ENCODE measurements at regions not wholly inside any gene's neighbourhood (a gene's known extent, or its start where the extent isn't known, plus 50 kb on each side); places are given as distances from the start of the nearest gene placed in this dataset.

- H3F3A ChIP-seq (ENCODE audit: low read depth) = no peaks in the 10 kb centered on the region
These were observed 102.6 kb upstream of the ROPN1 start for GRCh38 chr3:124094496-124094895.

DNA sequence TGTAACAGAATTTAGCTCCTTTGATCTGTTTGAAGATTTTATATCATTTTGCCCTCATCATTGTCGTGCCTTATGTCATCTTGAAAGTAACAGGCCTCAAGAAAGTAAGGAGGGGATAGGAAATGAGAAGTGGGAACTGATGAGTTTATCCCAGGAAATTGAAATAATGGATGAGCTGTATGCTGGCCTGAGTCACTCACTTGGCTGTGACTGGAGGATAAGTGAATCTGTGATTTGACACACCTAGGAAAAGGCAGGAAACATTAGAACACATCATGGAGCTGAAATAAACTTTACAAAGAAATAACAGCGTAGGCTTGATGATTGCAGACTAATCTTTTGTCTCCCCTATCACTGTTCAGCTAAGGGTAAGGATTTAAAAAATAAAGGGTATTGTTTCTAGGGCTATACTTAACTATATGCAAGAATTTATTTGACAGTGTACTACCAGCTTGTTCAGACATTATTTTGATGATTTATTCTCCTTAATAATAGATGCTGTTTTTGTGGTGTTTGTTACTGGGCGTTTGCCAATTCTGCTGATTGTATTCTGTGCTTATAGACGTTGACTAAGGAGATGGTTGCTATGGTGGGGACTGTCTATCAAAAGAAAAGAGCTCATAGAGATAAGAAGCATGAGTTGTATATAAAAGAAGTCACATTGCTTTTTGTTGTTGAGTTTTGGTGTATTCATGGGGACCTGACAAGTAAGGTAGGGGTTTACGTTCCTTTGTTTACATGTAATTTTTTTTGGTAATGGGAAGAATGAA, 105.6 kb upstream of the ROPN1 start:
- Histone ChIP-seq H3K79me2 (ENCODE audit: insufficient read depth, low read length) (peaks cover 4% of the 10 kb centered on the region; the same call in 1 of the 2 replicates), H3F3A (ENCODE audit: low read depth) (no peaks in the 10 kb centered on the region), H3K4me3 (ENCODE audit: low read length, poor library complexity, severe bottlenecking) (no peak overlapping the region), H2AFZ (ENCODE audit: low read length) (no peak overlapping the region), H3K4me1 (ENCODE audit: insufficient read depth, low read length, poor library complexity, severe bottlenecking) (peaks cover 35% of the 10 kb centered on the region), H3K36me3 (ENCODE audit: insufficient read depth, low read length) (no peaks in the 10 kb centered on the region), H3K27me3 (ENCODE audit: insufficient read depth, low read length, poor library complexity, severe bottlenecking) (no peaks in the 10 kb centered on the region), H3K9ac (ENCODE audit: low read depth, low read length, poor library complexity, severe bottlenecking) (no peak overlapping the region), H3K9me2 (replicated peaks; ENCODE audit: low read depth, low read length) (no peaks in the 10 kb centered on the region), H3K9me3 (ENCODE audit: insufficient read depth, low read depth, low read length) (no peaks in the 10 kb centered on the region), H3K4me2 (ENCODE audit: low read depth, low read length, poor library complexity, severe bottlenecking) (no peak overlapping the region), H4K20me1 (ENCODE audit: insufficient read depth, low read length, poor library complexity, severe bottlenecking) (no peaks in the 10 kb centered on the region)
- TF ChIP-seq, protein P1, sequence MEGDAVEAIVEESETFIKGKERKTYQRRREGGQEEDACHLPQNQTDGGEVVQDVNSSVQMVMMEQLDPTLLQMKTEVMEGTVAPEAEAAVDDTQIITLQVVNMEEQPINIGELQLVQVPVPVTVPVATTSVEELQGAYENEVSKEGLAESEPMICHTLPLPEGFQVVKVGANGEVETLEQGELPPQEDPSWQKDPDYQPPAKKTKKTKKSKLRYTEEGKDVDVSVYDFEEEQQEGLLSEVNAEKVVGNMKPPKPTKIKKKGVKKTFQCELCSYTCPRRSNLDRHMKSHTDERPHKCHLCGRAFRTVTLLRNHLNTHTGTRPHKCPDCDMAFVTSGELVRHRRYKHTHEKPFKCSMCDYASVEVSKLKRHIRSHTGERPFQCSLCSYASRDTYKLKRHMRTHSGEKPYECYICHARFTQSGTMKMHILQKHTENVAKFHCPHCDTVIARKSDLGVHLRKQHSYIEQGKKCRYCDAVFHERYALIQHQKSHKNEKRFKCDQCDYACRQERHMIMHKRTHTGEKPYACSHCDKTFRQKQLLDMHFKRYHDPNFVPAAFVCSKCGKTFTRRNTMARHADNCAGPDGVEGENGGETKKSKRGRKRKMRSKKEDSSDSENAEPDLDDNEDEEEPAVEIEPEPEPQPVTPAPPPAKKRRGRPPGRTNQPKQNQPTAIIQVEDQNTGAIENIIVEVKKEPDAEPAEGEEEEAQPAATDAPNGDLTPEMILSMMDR (conservative IDR thresholded peaks at IDR 0.05; ENCODE audit: low read length) = no peak
- no peak for TF ChIP-seq EZH2phosphoT487 (IDR thresholded peaks at IDR 0.05; ENCODE audit: borderline replicate concordance)

More at GRCh38 chr3:124094496-124094895, 102.6 kb upstream of the ROPN1 start:
- Histone ChIP-seq H4K20me1 (ENCODE audit: insufficient read depth, low read length, poor library complexity, severe bottlenecking) (no peaks in the 10 kb centered on the region), H2AFZ (ENCODE audit: low read length) (no peak overlapping the region), H3K4me3 (ENCODE audit: low read length, poor library complexity, severe bottlenecking) (no peak overlapping the region), H3K79me2 (ENCODE audit: insufficient read depth, low read length) (peaks cover 4% of the 10 kb centered on the region; the same call in 1 of the 2 replicates), H3K9me2 (replicated peaks; ENCODE audit: low read depth, low read length) (no peaks in the 10 kb centered on the region), H3K9ac (ENCODE audit: low read depth, low read length, poor library complexity, severe bottlenecking) (peak overlapping the region; percentile 74), H3K27me3 (ENCODE audit: insufficient read depth, low read length, poor library complexity, severe bottlenecking) (no peaks in the 10 kb centered on the region), H3K4me1 (ENCODE audit: insufficient read depth, low read length, poor library complexity, severe bottlenecking) (peaks cover 60% of the 10 kb centered on the region), H3K36me3 (ENCODE audit: insufficient read depth, low read length) (no peaks in the 10 kb centered on the region), H3K4me2 (ENCODE audit: low read depth, low read length, poor library complexity, severe bottlenecking) (peak overlapping the region; percentile 22), H3K9me3 (ENCODE audit: insufficient read depth, low read depth, low read length) (no peaks in the 10 kb centered on the region)
- TF ChIP-seq EZH2phosphoT487 (IDR thresholded peaks at IDR 0.05; ENCODE audit: borderline replicate concordance) = no peak
- TF ChIP-seq, protein P1 (conservative IDR thresholded peaks at IDR 0.05; ENCODE audit: low read length) = no peak

GRCh38 chr3:124101643-124102042, 109.7 kb upstream of the ROPN1 start:
- Histone ChIP-seq H3K9me3 (ENCODE audit: insufficient read depth, low read depth, low read length) (no peaks in the 10 kb centered on the region), H3K36me3 (ENCODE audit: insufficient read depth, low read length) (no peaks in the 10 kb centered on the region), H3K9ac (ENCODE audit: low read depth, low read length, poor library complexity, severe bottlenecking) (no peak overlapping the region), H3K27me3 (ENCODE audit: insufficient read depth, low read length, poor library complexity, severe bottlenecking) (no peaks in the 10 kb centered on the region), H3K4me1 (ENCODE audit: insufficient read depth, low read length, poor library complexity, severe bottlenecking) (no peaks in the 10 kb centered on the region), H3F3A (ENCODE audit: low read depth) (no peaks in the 10 kb centered on the region), H3K4me3 (ENCODE audit: low read length, poor library complexity, severe bottlenecking) (no peak overlapping the region), H2AFZ (ENCODE audit: low read length) (no peak overlapping the region), H3K4me2 (ENCODE audit: low read depth, low read length, poor library complexity, severe bottlenecking) (no peak overlapping the region), H3K9me2 (replicated peaks; ENCODE audit: low read depth, low read length) (no peaks in the 10 kb centered on the region), H4K20me1 (ENCODE audit: insufficient read depth, low read length, poor library complexity, severe bottlenecking) (no peaks in the 10 kb centered on the region), H3K79me2 (ENCODE audit: insufficient read depth, low read length) (no peaks in the 10 kb centered on the region)
- TF ChIP-seq, protein P1 (conservative IDR thresholded peaks at IDR 0.05; ENCODE audit: low read length) = no peak
- TF ChIP-seq EZH2phosphoT487 (IDR thresholded peaks at IDR 0.05; ENCODE audit: borderline replicate concordance) = no peak

Data from Loucy (cell line).